ENCODE measurements at regions not wholly inside any gene's neighbourhood (a gene's known extent, or its start where the extent isn't known, plus 50 kb on each side); places are given as distances from the start of the nearest gene placed in this dataset.
A peak's percentile ranks its signal among the peaks of the same experiment; 100 is the strongest.

- Histone ChIP-seq H3K4me3 (ENCODE audit: low read length) (no peak overlapping the region), H3K79me1 (ENCODE audit: low read length) (no peaks in the 10 kb centered on the region), H3K4ac (ENCODE audit: low read depth, low read length) (no peak overlapping the region), H3K79me2 (ENCODE audit: control insufficient read depth, insufficient read depth, low read length) (no peaks in the 10 kb centered on the region), H3K56ac (ENCODE audit: low read length) (no peak overlapping the region), H3K9ac (ENCODE audit: low read length) (no peak overlapping the region), H4K8ac (ENCODE audit: low read depth, low read length) (no peak overlapping the region), H3K23ac (ENCODE audit: low read length) (no peak overlapping the region), H3K18ac (ENCODE audit: low read length) (no peak overlapping the region), H3K4me1 (ENCODE audit: control insufficient read depth, low read depth, low read length) (no peaks in the 10 kb centered on the region), H2BK5ac (ENCODE audit: low read length) (no peak overlapping the region), H4K5ac (ENCODE audit: low read length) (no peak overlapping the region), H2BK120ac (ENCODE audit: low read depth, low read length) (no peak overlapping the region), H3K36me3 (ENCODE audit: control insufficient read depth, insufficient read depth, low read length) (no peaks in the 10 kb centered on the region), H3K4me2 (ENCODE audit: low read length) (no peak overlapping the region), H3K27ac (ENCODE audit: low read depth, low read length) (no peak overlapping the region), H3K27me3 (ENCODE audit: insufficient read depth, low read length, poor library complexity) (no peaks in the 10 kb centered on the region), H2AK5ac (ENCODE audit: low read length) (no peak overlapping the region), H2BK15ac (replicated peaks; ENCODE audit: low read depth) (no peak overlapping the region)
- DNase-seq = no peak
- WGBS (ENCODE audit: extremely low coverage, insufficient coverage, low lambda C conversion rate) = no CpG with 5 or more reads among the region's 7 CpGs
Measured at GRCh38 chr2:164427111-164427510, 194.2 kb downstream of the GRB14 start.

GRCh38 chr2:164420787-164421186 lies 200.5 kb downstream of the GRB14 start:
- Histone ChIP-seq H3K36me3 (ENCODE audit: control insufficient read depth, insufficient read depth, low read length) (no peaks in the 10 kb centered on the region), H3K4me1 (ENCODE audit: control insufficient read depth, low read depth, low read length) (no peaks in the 10 kb centered on the region), H3K27ac (ENCODE audit: low read depth, low read length) (no peak overlapping the region), H2BK15ac (replicated peaks; ENCODE audit: low read depth) (no peak overlapping the region), H3K56ac (ENCODE audit: low read length) (no peak overlapping the region), H4K5ac (ENCODE audit: low read length) (no peak overlapping the region), H3K79me1 (ENCODE audit: low read length) (no peaks in the 10 kb centered on the region), H3K27me3 (ENCODE audit: insufficient read depth, low read length, poor library complexity) (no peaks in the 10 kb centered on the region), H2AK5ac (ENCODE audit: low read length) (no peak overlapping the region), H3K4me2 (ENCODE audit: low read length) (no peak overlapping the region), H3K9ac (ENCODE audit: low read length) (no peak overlapping the region), H3K4ac (ENCODE audit: low read depth, low read length) (no peak overlapping the region), H2BK120ac (ENCODE audit: low read depth, low read length) (no peak overlapping the region), H2BK5ac (ENCODE audit: low read length) (no peak overlapping the region), H3K23ac (ENCODE audit: low read length) (no peak overlapping the region), H3K4me3 (ENCODE audit: low read length) (no peak overlapping the region), H4K8ac (ENCODE audit: low read depth, low read length) (no peak overlapping the region), H3K79me2 (ENCODE audit: control insufficient read depth, insufficient read depth, low read length) (no peaks in the 10 kb centered on the region), H3K18ac (ENCODE audit: low read length) (no peak overlapping the region)
- DNase-seq = no peak
- no CpG with 5 or more reads among the region's 5 CpGs for WGBS (ENCODE audit: extremely low coverage, insufficient coverage, low lambda C conversion rate)

GRCh38 chr2:164412831-164413230 lies 208.5 kb downstream of the GRB14 start:
- no peak overlapping the region for H4K8ac ChIP-seq (ENCODE audit: low read depth, low read length)
- H3K79me2 ChIP-seq (ENCODE audit: control insufficient read depth, insufficient read depth, low read length) = no peaks in the 10 kb centered on the region
- H3K56ac ChIP-seq (ENCODE audit: low read length) = no peak overlapping the region
- H3K79me1 ChIP-seq (ENCODE audit: low read length) = no peaks in the 10 kb centered on the region
- H3K4ac ChIP-seq (ENCODE audit: low read depth, low read length) = no peak overlapping the region
- no peak overlapping the region for H3K27ac ChIP-seq (ENCODE audit: low read depth, low read length)
- H3K18ac ChIP-seq (ENCODE audit: low read length) = no peak overlapping the region
- no peaks in the 10 kb centered on the region for H3K27me3 ChIP-seq (ENCODE audit: insufficient read depth, low read length, poor library complexity)
- no peaks in the 10 kb centered on the region for H3K36me3 ChIP-seq (ENCODE audit: control insufficient read depth, insufficient read depth, low read length)
- WGBS (ENCODE audit: extremely low coverage, insufficient coverage, low lambda C conversion rate) = no CpG with 5 or more reads among the region's 2 CpGs
- no peak overlapping the region for H3K9ac ChIP-seq (ENCODE audit: low read length)
- no peak overlapping the region for H2BK5ac ChIP-seq (ENCODE audit: low read length)
- H3K4me3 ChIP-seq (ENCODE audit: low read length) = no peak overlapping the region
- DNase-seq = no peak
- H3K4me1 ChIP-seq (ENCODE audit: control insufficient read depth, low read depth, low read length) = no peaks in the 10 kb centered on the region
- H2AK5ac ChIP-seq (ENCODE audit: low read length) = no peak overlapping the region
- no peak overlapping the region for H2BK120ac ChIP-seq (ENCODE audit: low read depth, low read length)
- no peak overlapping the region for H3K4me2 ChIP-seq (ENCODE audit: low read length)
- no peak overlapping the region for H3K23ac ChIP-seq (ENCODE audit: low read length)
- no peak overlapping the region for H2BK15ac ChIP-seq (replicated peaks; ENCODE audit: low read depth)
- H4K5ac ChIP-seq (ENCODE audit: low read length) = no peak overlapping the region

- Histone ChIP-seq H3K4me3 (ENCODE audit: low read length) (no peak overlapping the region), H3K9ac (ENCODE audit: low read length) (no peak overlapping the region), H2BK15ac (replicated peaks; ENCODE audit: low read depth) (no peak overlapping the region), H4K8ac (ENCODE audit: low read depth, low read length) (no peak overlapping the region), H4K5ac (ENCODE audit: low read length) (no peak overlapping the region), H3K23ac (ENCODE audit: low read length) (no peak overlapping the region), H3K79me2 (ENCODE audit: control insufficient read depth, insufficient read depth, low read length) (no peaks in the 10 kb centered on the region), H3K36me3 (ENCODE audit: control insufficient read depth, insufficient read depth, low read length) (no peaks in the 10 kb centered on the region), H3K56ac (ENCODE audit: low read length) (no peak overlapping the region), H3K4me1 (ENCODE audit: control insufficient read depth, low read depth, low read length) (no peaks in the 10 kb centered on the region), H3K27me3 (ENCODE audit: insufficient read depth, low read length, poor library complexity) (no peaks in the 10 kb centered on the region), H2BK5ac (ENCODE audit: low read length) (no peak overlapping the region), H3K79me1 (ENCODE audit: low read length) (no peaks in the 10 kb centered on the region), H2BK120ac (ENCODE audit: low read depth, low read length) (no peak overlapping the region), H3K4me2 (ENCODE audit: low read length) (no peak overlapping the region), H3K4ac (ENCODE audit: low read depth, low read length) (no peak overlapping the region), H3K18ac (ENCODE audit: low read length) (no peak overlapping the region), H3K27ac (ENCODE audit: low read depth, low read length) (no peak overlapping the region), H2AK5ac (ENCODE audit: low read length) (no peak overlapping the region)
- DNase-seq = no peak
- no CpG with 5 or more reads among the region's 6 CpGs for WGBS (ENCODE audit: extremely low coverage, insufficient coverage, low lambda C conversion rate)
Measured at GRCh38 chr2:164389411-164389810, 231.9 kb downstream of the GRB14 start.

- H4K5ac ChIP-seq (ENCODE audit: low read length) = no peak overlapping the region
- H2BK120ac ChIP-seq (ENCODE audit: low read depth, low read length) = no peak overlapping the region
- no peak overlapping the region for H3K56ac ChIP-seq (ENCODE audit: low read length)
- no peaks in the 10 kb centered on the region for H3K36me3 ChIP-seq (ENCODE audit: control insufficient read depth, insufficient read depth, low read length)
- H2BK5ac ChIP-seq (ENCODE audit: low read length) = no peak overlapping the region
- no peak overlapping the region for H3K4ac ChIP-seq (ENCODE audit: low read depth, low read length)
- H3K4me3 ChIP-seq (ENCODE audit: low read length) = no peak overlapping the region
- H3K4me1 ChIP-seq (ENCODE audit: control insufficient read depth, low read depth, low read length) = no peaks in the 10 kb centered on the region
- no peaks in the 10 kb centered on the region for H3K27me3 ChIP-seq (ENCODE audit: insufficient read depth, low read length, poor library complexity)
- peak; percentile 74 for DNase-seq
- H3K27ac ChIP-seq (ENCODE audit: low read depth, low read length) = no peak overlapping the region
- no peak overlapping the region for H3K23ac ChIP-seq (ENCODE audit: low read length)
- H4K8ac ChIP-seq (ENCODE audit: low read depth, low read length) = no peak overlapping the region
- no peaks in the 10 kb centered on the region for H3K79me1 ChIP-seq (ENCODE audit: low read length)
- H3K79me2 ChIP-seq (ENCODE audit: control insufficient read depth, insufficient read depth, low read length) = no peaks in the 10 kb centered on the region
- no peak overlapping the region for H3K9ac ChIP-seq (ENCODE audit: low read length)
- H3K18ac ChIP-seq (ENCODE audit: low read length) = no peak overlapping the region
- no peak overlapping the region for H2AK5ac ChIP-seq (ENCODE audit: low read length)
- H2BK15ac ChIP-seq (replicated peaks; ENCODE audit: low read depth) = no peak overlapping the region
- H3K4me2 ChIP-seq (ENCODE audit: low read length) = no peak overlapping the region
- WGBS (ENCODE audit: extremely low coverage, insufficient coverage, low lambda C conversion rate) = no CpG with 5 or more reads among the region's 2 CpGs
Measured at GRCh38 chr2:164388511-164388910, 232.8 kb downstream of the GRB14 start.

- Histone ChIP-seq H3K79me2 (ENCODE audit: control insufficient read depth, insufficient read depth, low read length) (no peaks in the 10 kb centered on the region), H2AK5ac (ENCODE audit: low read length) (no peak overlapping the region), H3K36me3 (ENCODE audit: control insufficient read depth, insufficient read depth, low read length) (no peaks in the 10 kb centered on the region), H4K8ac (ENCODE audit: low read depth, low read length) (no peak overlapping the region), H3K9ac (ENCODE audit: low read length) (no peak overlapping the region), H3K18ac (ENCODE audit: low read length) (no peak overlapping the region), H4K5ac (ENCODE audit: low read length) (no peak overlapping the region), H2BK5ac (ENCODE audit: low read length) (no peak overlapping the region), H3K4me3 (ENCODE audit: low read length) (no peak overlapping the region), H3K23ac (ENCODE audit: low read length) (no peak overlapping the region), H2BK15ac (replicated peaks; ENCODE audit: low read depth) (no peak overlapping the region), H3K27ac (ENCODE audit: low read depth, low read length) (no peak overlapping the region), H3K4me1 (ENCODE audit: control insufficient read depth, low read depth, low read length) (no peaks in the 10 kb centered on the region), H3K4ac (ENCODE audit: low read depth, low read length) (no peak overlapping the region), H3K79me1 (ENCODE audit: low read length) (no peaks in the 10 kb centered on the region), H3K4me2 (ENCODE audit: low read length) (no peak overlapping the region), H3K56ac (ENCODE audit: low read length) (no peak overlapping the region), H2BK120ac (ENCODE audit: low read depth, low read length) (no peak overlapping the region), H3K27me3 (ENCODE audit: insufficient read depth, low read length, poor library complexity) (no peaks in the 10 kb centered on the region)
- no CpG with 5 or more reads among the region's 5 CpGs for WGBS (ENCODE audit: extremely low coverage, insufficient coverage, low lambda C conversion rate)
- DNase-seq = no peak
Measured at GRCh38 chr2:164386231-164386630, 235.1 kb downstream of the GRB14 start.

Measured in mesendoderm (in vitro differentiated cells).